NB4 (cell line): ENCODE measurements at regions not wholly inside any gene's neighbourhood (a gene's known extent, or its start where the extent isn't known, plus 50 kb on each side); places are given as distances from the start of the nearest gene placed in this dataset.

Experiments
- MYC ChIP-seq: IDR thresholded peaks from 2 replicates; pipeline ENCODE4 v1.6.1; 2011; ENCODE audit warnings: low read depth, low read length
- POLR2A ChIP-seq: IDR thresholded peaks from 2 replicates; pipeline ENCODE4 v1.6.1; 2011; ENCODE audit warnings: mild to moderate bottlenecking; ENCODE audit not compliant: insufficient read length; ENCODE audit errors: extremely low read depth

DNA sequence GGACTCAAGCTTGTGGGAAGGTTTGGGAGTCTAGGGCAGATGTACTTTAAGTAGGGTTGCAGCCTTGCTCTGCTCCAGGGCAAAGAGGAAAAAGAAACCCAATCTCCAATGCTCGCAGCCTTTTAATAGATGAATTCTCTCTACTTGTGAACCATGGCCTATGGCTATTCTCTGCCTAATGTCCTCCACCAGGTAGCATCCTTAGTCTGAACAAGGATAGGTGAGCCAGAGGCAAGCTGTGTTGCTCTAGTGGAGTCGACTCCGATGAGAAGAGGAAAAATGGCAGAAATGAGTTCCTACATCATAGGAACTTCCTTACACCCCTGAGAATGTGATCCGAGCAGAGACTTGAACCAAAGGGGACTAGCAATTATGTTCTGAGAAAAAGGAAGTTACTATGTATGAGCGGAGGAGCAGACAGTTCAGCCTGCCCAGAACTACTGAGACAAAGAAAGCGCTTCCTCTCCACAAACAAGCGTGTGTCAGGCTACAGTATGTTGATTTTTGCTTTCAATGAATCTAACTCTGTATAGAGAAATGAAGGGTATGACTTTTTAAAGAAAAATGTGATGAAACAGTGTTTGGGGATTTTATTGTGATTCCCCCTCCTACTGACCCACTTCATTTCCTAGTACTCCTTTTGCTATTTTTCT, 153.6 kb upstream of the ARID2 start:
- TF ChIP-seq MYC, result peak; percentile 37; the same call in 1 of the 2 replicates
- no peak for TF ChIP-seq POLR2A
